ENCODE measurements at regions not wholly inside any gene's neighbourhood (a gene's known extent, or its start where the extent isn't known, plus 50 kb on each side); places are given as distances from the start of the nearest gene placed in this dataset.

GRCh38 chr3:39587113-39587512 lies 119.6 kb downstream of the MOBP start:
- TF ChIP-seq ZNF791 (tag by site-specific recombination; IDR thresholded peaks at IDR 0.05) (no peak), PBX3 (CRISPR knock-in tag; IDR thresholded peaks at IDR 0.05) (no peak), ZNF549 (tag by site-specific recombination; IDR thresholded peaks at IDR 0.05) (no peak), ZNF19 (tag by site-specific recombination; IDR thresholded peaks at IDR 0.05; ENCODE audit: low read depth) (no peak), ZFP69B (tag by site-specific recombination; IDR thresholded peaks at IDR 0.05) (no peak), ZNF585B (tag by site-specific recombination; IDR thresholded peaks at IDR 0.05) (no peak), ZNF658 (tag by site-specific recombination; IDR thresholded peaks at IDR 0.05) (no peak), ZNF221 (tag by site-specific recombination; IDR thresholded peaks at IDR 0.05; ENCODE audit: borderline replicate concordance) (no peak), YY2 (tag by site-specific recombination; IDR thresholded peaks at IDR 0.05) (no peak), ZNF274 (IDR thresholded peaks at IDR 0.05; ENCODE audit: low read length) (no peak), ZNF274 (tag by site-specific recombination; IDR thresholded peaks at IDR 0.05; ENCODE audit: borderline replicate concordance) (no peak), ZNF777 (tag by site-specific recombination; IDR thresholded peaks at IDR 0.05; ENCODE audit: borderline replicate concordance) (no peak), ZBTB10 (tag by site-specific recombination; IDR thresholded peaks at IDR 0.05) (no peak), ZNF677 (tag by site-specific recombination; IDR thresholded peaks at IDR 0.05) (no peak)
- TF ChIP-seq, protein P1, sequence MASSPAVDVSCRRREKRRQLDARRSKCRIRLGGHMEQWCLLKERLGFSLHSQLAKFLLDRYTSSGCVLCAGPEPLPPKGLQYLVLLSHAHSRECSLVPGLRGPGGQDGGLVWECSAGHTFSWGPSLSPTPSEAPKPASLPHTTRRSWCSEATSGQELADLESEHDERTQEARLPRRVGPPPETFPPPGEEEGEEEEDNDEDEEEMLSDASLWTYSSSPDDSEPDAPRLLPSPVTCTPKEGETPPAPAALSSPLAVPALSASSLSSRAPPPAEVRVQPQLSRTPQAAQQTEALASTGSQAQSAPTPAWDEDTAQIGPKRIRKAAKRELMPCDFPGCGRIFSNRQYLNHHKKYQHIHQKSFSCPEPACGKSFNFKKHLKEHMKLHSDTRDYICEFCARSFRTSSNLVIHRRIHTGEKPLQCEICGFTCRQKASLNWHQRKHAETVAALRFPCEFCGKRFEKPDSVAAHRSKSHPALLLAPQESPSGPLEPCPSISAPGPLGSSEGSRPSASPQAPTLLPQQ (tag by site-specific recombination; IDR thresholded peaks at IDR 0.05), result no peak
- Histone ChIP-seq H3K36me3 (ENCODE audit: control insufficient read depth in 2 of 2, insufficient read depth in 1 of 2, low read length in 2 of 2) (no peaks in the 10 kb centered on the region), H3K4me3 (ENCODE audit: low read depth, low read length) (no peak overlapping the region), H3K27ac (ENCODE audit: extremely low read depth, low read depth, low read length) (no peak overlapping the region), H3K4me1 (ENCODE audit: control insufficient read depth, insufficient read depth, low read length) (no peaks in the 10 kb centered on the region), H3K9me3 (ENCODE audit: control insufficient read depth, insufficient read depth, low read depth, low read length) (no peaks in the 10 kb centered on the region)
- ChIA-PET POLR2A (no interaction called here), CTCF (no interaction called here)

GRCh38 chr3:39590806-39591205 lies 123.3 kb downstream of the MOBP start:
- Histone ChIP-seq H3K36me3 (ENCODE audit: control insufficient read depth in 2 of 2, insufficient read depth in 1 of 2, low read length in 2 of 2) (no peaks in the 10 kb centered on the region), H3K4me3 (ENCODE audit: low read depth, low read length) (no peak overlapping the region), H3K4me1 (ENCODE audit: control insufficient read depth, insufficient read depth, low read length) (no peaks in the 10 kb centered on the region), H3K27ac (ENCODE audit: extremely low read depth, low read depth, low read length) (no peak overlapping the region), H3K9me3 (ENCODE audit: control insufficient read depth, insufficient read depth, low read depth, low read length) (no peaks in the 10 kb centered on the region)
- ChIA-PET CTCF (no interaction called here), POLR2A (no interaction called here)
- TF ChIP-seq SP2 (tag by site-specific recombination; IDR thresholded peaks at IDR 0.05), result no peak
- no peak for TF ChIP-seq ZBTB20 (tag by site-specific recombination; IDR thresholded peaks at IDR 0.05)
- no peak for TF ChIP-seq ZNF654 (tag by site-specific recombination; IDR thresholded peaks at IDR 0.05; ENCODE audit: low read depth)
- TF ChIP-seq, protein P2, sequence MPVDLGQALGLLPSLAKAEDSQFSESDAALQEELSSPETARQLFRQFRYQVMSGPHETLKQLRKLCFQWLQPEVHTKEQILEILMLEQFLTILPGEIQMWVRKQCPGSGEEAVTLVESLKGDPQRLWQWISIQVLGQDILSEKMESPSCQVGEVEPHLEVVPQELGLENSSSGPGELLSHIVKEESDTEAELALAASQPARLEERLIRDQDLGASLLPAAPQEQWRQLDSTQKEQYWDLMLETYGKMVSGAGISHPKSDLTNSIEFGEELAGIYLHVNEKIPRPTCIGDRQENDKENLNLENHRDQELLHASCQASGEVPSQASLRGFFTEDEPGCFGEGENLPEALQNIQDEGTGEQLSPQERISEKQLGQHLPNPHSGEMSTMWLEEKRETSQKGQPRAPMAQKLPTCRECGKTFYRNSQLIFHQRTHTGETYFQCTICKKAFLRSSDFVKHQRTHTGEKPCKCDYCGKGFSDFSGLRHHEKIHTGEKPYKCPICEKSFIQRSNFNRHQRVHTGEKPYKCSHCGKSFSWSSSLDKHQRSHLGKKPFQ (tag by site-specific recombination; IDR thresholded peaks at IDR 0.05), result no peak
- no peak for TF ChIP-seq ZNF341 (tag by site-specific recombination; IDR thresholded peaks at IDR 0.05; ENCODE audit: low read depth)
- no peak for TF ChIP-seq ZBTB11 (tag by site-specific recombination; conservative IDR thresholded peaks at IDR 0.05; ENCODE audit: low read depth)
- no peak for TF ChIP-seq ZNF776 (tag by site-specific recombination; IDR thresholded peaks at IDR 0.05; ENCODE audit: borderline replicate concordance)
- TF ChIP-seq ZNF510 (tag by site-specific recombination; IDR thresholded peaks at IDR 0.05; ENCODE audit: insufficient replicate concordance), result no peak
- no peak for TF ChIP-seq ZNF114 (tag by site-specific recombination; IDR thresholded peaks at IDR 0.05)
